ENCODE measurements at regions not wholly inside any gene's neighbourhood (a gene's known extent, or its start where the extent isn't known, plus 50 kb on each side); places are given as distances from the start of the nearest gene placed in this dataset.
"Not testable (repeated sequence)": the region's sequence is repeated elsewhere in the genome, so short reads cannot be mapped to it uniquely, and the experiment has no call there.

GRCh38 chr15:70522323-70522966, 240.9 kb downstream of the UACA start:
- no peak for DNase-seq

GRCh38 chr15:70521576-70522322, 241.6 kb downstream of the UACA start:
- no peak for DNase-seq

- no peak for DNase-seq
Observed at GRCh38 chr15:70519616-70520015, 243.7 kb downstream of the UACA start.

GRCh38 chr15:70519004-70519365, 244.4 kb downstream of the UACA start:
- no peak for DNase-seq

- DNase-seq = no peak
Observed at GRCh38 chr15:70518201-70519003, 245.0 kb downstream of the UACA start.

- no peak for DNase-seq
Observed at GRCh38 chr15:70517194-70517590, 246.2 kb downstream of the UACA start.

GRCh38 chr15:70516408-70517193, 246.8 kb downstream of the UACA start:
- DNase-seq = no peak

GRCh38 chr15:70514251-70514650, 249.1 kb downstream of the UACA start:
- DNase-seq = no peak

GRCh38 chr15:70513819-70514218, 249.5 kb downstream of the UACA start:
- no peak for DNase-seq

GRCh38 chr15:70512772-70513362, 250.5 kb downstream of the UACA start:
- peak; percentile 20 to 60 for DNase-seq

- not testable (repeated sequence) for DNase-seq
Observed at GRCh38 chr15:70511972-70512587, 251.3 kb downstream of the UACA start.

GRCh38 chr15:70510433-70510832, 252.9 kb downstream of the UACA start:
- no peak for DNase-seq

- DNase-seq = no peak
Observed at GRCh38 chr15:70509731-70510143, 253.6 kb downstream of the UACA start.

GRCh38 chr15:70509282-70509662, 254.1 kb downstream of the UACA start:
- DNase-seq = peak; percentile 24 to 61

GRCh38 chr15:70508561-70509281, 254.6 kb downstream of the UACA start:
- peak; percentile 25 to 34 for DNase-seq

GRCh38 chr15:70507772-70508371, 255.5 kb downstream of the UACA start:
- DNase-seq = peak in 1 of 2 donors; percentile 49

- no peak for DNase-seq
Observed at GRCh38 chr15:70505936-70506912, 257.1 kb downstream of the UACA start.

GRCh38 chr15:70505411-70505919, 257.9 kb downstream of the UACA start:
- DNase-seq = peak; percentile 40 to 51

GRCh38 chr15:70504988-70505387, 258.4 kb downstream of the UACA start:
- no peak for DNase-seq

All from bone marrow (tissue), 2 donors.